NT2/D1 (cell line): ENCODE measurements at regions not wholly inside any gene's neighbourhood (a gene's known extent, or its start where the extent isn't known, plus 50 kb on each side); places are given as distances from the start of the nearest gene placed in this dataset.

ENCODE experiments used
- SUZ12 ChIP-seq: IDR thresholded peaks from 2 replicates; pipeline ENCODE4 v1.6.1; 2011; ENCODE audit not compliant: insufficient read length, insufficient read depth; ENCODE audit errors: extremely low read depth
- YY1 ChIP-seq: IDR thresholded peaks from 2 replicates; pipeline ENCODE4 v1.6.1; 2011; ENCODE audit not compliant: insufficient read length, insufficient read depth
- ZNF274 ChIP-seq: IDR thresholded peaks from 2 replicates; pipeline ENCODE4 v1.6.1; 2011; ENCODE audit warnings: mild to moderate bottlenecking, low read depth, low read length

- TF ChIP-seq ZNF274 (no peak), YY1 (no peak), SUZ12 (no peak)
Measured at GRCh38 chr6:112883095-112883494, 536.0 kb downstream of the RFPL4B start.
